ENCODE measurements at regions not wholly inside any gene's neighbourhood (a gene's known extent, or its start where the extent isn't known, plus 50 kb on each side); places are given as distances from the start of the nearest gene placed in this dataset.

DNA sequence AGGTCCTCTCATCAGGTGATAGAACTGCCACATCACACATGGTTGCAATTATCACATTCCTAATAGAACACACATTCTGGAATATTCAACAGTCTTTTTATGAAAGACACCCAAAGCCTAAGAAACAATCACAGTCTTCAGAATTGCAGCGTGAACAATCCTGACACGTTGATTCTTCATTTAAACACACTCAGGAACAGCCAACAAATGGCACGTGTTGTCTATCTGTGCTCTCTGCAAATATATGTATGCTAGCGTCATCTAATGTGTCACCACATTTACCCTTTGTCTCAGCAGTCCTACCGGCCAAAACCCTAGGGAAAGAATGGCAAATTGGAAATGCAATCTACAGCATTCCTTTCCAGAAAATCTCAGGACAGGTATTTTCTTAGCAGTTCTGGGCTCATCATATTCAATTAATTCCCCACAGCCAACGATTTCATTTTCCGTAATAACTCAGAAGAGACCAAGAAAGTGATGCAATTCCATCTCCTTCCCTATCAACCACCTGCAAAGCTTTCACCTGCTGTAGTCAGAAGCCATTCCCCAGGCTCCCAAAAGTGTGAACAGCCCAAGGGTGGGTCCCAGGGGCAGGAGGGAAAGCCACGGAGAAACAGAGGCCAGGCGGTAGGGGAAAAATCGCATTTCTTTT lies 280.3 kb upstream of the JARID2 start:
- Histone ChIP-seq H3K36me3 (ENCODE audit: insufficient read depth in 1 of 2, low read depth in 1 of 2) (no peaks in the 10 kb centered on the region), H3K4me3 (no peak overlapping the region), H3K27ac (no peak overlapping the region), H3K4me1 (no peaks in the 10 kb centered on the region), H3K9me3 (no peaks in the 10 kb centered on the region), H3K27me3 (ENCODE audit: insufficient read depth in 3 of 3, low read length in 2 of 3) (no peaks in the 10 kb centered on the region)
- intact Hi-C loops (cut with DNase I) = no loop called here
- ATAC-seq (no peak), DNase-seq (no peak)
- TF ChIP-seq, protein P1, sequence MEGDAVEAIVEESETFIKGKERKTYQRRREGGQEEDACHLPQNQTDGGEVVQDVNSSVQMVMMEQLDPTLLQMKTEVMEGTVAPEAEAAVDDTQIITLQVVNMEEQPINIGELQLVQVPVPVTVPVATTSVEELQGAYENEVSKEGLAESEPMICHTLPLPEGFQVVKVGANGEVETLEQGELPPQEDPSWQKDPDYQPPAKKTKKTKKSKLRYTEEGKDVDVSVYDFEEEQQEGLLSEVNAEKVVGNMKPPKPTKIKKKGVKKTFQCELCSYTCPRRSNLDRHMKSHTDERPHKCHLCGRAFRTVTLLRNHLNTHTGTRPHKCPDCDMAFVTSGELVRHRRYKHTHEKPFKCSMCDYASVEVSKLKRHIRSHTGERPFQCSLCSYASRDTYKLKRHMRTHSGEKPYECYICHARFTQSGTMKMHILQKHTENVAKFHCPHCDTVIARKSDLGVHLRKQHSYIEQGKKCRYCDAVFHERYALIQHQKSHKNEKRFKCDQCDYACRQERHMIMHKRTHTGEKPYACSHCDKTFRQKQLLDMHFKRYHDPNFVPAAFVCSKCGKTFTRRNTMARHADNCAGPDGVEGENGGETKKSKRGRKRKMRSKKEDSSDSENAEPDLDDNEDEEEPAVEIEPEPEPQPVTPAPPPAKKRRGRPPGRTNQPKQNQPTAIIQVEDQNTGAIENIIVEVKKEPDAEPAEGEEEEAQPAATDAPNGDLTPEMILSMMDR (IDR thresholded peaks at IDR 0.05) = no peak
- 78 to 84% (median 81%) methylated on average over 10 of the region's 10 CpGs for WGBS, 3 donors

DNA sequence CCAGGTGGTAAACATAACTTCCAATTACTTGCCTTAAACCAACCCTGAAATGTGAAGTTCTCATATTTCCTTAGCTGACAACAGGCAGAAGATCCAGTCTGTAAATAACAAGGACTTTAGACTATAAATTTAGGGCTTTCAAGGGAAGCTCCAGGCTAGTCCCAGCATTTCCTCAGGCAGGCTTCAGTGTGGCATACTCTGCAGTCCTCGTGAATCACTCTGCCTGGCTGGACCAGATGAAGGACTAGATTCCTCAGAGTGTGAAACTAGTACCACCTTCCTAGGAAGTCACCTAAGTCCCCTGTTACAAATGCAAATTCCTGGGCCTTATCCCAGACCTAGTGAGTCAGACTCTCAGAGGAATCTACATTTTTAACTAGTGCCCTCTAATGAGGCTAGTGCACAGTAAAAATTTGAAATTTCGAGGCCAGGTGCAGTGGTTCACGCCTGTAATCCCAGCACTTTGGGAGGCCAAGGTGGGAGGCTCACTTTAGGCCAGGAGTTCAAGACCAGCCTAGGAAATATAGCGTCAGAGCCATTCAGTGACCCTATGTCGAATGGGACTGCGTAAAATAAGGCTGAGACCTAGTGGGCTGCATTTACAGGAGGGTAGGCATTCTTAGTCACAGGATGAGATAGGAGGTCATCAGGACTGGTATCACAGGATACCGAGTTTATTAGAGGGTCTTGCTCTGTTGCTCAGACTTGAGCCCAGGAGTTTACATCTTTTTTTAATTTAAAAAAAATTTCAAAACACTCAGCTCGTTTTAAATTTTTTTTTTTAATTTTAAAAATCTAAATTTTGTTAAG lies 279.6 kb upstream of the JARID2 start:
- no peaks in the 10 kb centered on the region for H3K4me1 ChIP-seq
- H3K36me3 ChIP-seq (ENCODE audit: insufficient read depth in 1 of 2, low read depth in 1 of 2) = no peaks in the 10 kb centered on the region
- WGBS, 3 donors = 86 to 92% (median 89%) methylated on average over 8 of the region's 8 CpGs
- ATAC-seq (peak in 2 of 4 donors; percentile 62 to 64), DNase-seq (no peak)
- TF ChIP-seq, protein P1 (IDR thresholded peaks at IDR 0.05) = no peak
- H3K27me3 ChIP-seq (ENCODE audit: insufficient read depth in 3 of 3, low read length in 2 of 3) = no peaks in the 10 kb centered on the region
- no peak overlapping the region for H3K4me3 ChIP-seq
- intact Hi-C loops (cut with DNase I) = no loop called here
- H3K9me3 ChIP-seq = no peaks in the 10 kb centered on the region
- no peak overlapping the region for H3K27ac ChIP-seq

DNA sequence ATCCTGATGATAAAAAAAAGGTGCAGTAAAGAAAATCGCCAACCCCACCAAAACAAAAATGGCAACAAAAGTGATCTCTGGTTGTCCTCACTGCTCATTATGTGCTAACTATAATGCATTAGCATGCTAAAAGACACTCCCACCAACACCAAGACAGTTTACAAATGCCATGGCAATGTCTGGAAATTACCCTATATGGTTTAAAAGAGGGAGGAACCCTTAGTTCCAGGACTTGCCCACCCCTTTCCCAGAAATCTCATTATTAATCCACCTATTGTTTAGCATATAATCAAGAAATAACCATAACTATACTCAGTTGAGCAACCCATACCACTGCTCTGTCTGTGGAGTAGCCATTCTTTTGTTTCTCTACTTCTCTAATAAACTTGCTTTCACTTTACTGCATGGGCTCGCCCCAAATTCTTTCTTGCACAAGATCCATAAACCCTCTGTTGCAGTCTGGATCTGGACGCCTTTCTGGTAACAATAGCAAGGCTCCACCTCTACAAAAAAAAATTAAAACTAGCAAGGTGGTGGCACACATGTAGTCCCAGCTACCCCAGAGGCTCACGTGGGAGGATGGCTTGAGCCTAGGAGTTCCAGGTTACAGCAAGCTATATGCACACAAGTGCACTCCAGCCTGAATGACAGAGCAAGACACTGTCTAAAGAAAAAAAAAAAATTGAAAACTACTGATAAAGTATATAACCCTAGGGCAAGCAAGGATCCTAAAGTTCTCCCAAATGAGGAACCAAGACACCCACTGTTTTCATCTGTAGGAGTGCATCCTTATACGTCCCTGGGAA lies 278.8 kb upstream of the JARID2 start:
- intact Hi-C loops (cut with DNase I) = no loop called here
- H3K4me1 ChIP-seq = no peaks in the 10 kb centered on the region
- WGBS, 3 donors = 92 to 95% (median 93%) methylated on average over 5 of the region's 5 CpGs
- no peaks in the 10 kb centered on the region for H3K36me3 ChIP-seq (ENCODE audit: insufficient read depth in 1 of 2, low read depth in 1 of 2)
- no peak overlapping the region for H3K4me3 ChIP-seq
- no peak overlapping the region for H3K27ac ChIP-seq
- DNase-seq (no peak), ATAC-seq (no peak)
- H3K27me3 ChIP-seq (ENCODE audit: insufficient read depth in 3 of 3, low read length in 2 of 3) = no peaks in the 10 kb centered on the region
- H3K9me3 ChIP-seq = no peaks in the 10 kb centered on the region
- TF ChIP-seq, protein P1 (IDR thresholded peaks at IDR 0.05) = no peak

DNA sequence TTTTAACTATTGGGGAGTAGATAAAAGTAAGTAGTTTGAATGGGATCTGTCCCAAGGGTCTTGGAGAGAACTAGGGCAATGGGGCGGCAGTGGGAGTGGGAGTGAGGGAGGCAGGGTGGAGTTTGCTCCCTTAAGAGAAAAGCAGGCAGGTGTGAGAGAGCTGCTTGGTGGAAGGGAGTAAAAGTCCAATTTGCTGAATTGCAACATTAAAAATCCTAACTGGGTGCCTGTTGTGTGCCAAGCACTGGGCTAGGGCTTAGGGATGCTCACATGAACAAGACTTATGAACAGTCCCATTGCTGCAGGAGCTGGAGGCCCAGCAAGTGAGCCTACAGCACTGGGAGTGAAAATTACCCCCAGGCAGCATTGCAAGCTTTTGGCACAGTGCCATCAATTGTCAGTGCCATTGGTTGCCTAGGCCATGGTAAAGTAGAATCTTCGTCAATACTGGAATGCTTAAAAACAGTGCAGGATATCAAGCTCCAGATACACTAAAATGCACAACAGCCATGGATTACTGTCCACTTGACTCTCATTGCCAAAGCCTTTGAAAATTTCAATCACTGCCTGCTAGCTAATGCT lies 277.7 kb upstream of the JARID2 start:
- ATAC-seq = no peak

More for the DNA sequence above, 277.7 kb upstream of the JARID2 start:
- WGBS, 3 donors = 85 to 91% (median 86%) methylated on average over 2 of the region's 2 CpGs
- Histone ChIP-seq H3K4me1 (no peaks in the 10 kb centered on the region), H3K9me3 (no peaks in the 10 kb centered on the region), H3K27ac (no peak overlapping the region), H3K4me3 (no peak overlapping the region), H3K27me3 (ENCODE audit: insufficient read depth in 3 of 3, low read length in 2 of 3) (no peaks in the 10 kb centered on the region), H3K36me3 (ENCODE audit: insufficient read depth in 1 of 2, low read depth in 1 of 2) (no peaks in the 10 kb centered on the region)
- TF ChIP-seq, protein P1 (IDR thresholded peaks at IDR 0.05) = no peak
- intact Hi-C loops (cut with DNase I) = no loop called here
- no peak for DNase-seq
